K562 (cell line): ENCODE measurements at regions not wholly inside any gene's neighbourhood (a gene's known extent, or its start where the extent isn't known, plus 50 kb on each side); places are given as distances from the start of the nearest gene placed in this dataset.

Experiments used
- CBFB ChIP-seq: sonication (generic); formaldehyde crosslinking; IDR thresholded peaks from 2 replicates; pipeline ENCODE4 v1.4.0; 2020; ENCODE audit warnings: mild to moderate bottlenecking, missing genetic modification reagents
- CREB1 ChIP-seq, 2 experiments: sonication (generic) in 1 of 2; formaldehyde crosslinking in 1 of 2; IDR thresholded peaks; 2 replicates each; pipeline versions ENCODE4 v1.6.1 to v1.8.0; 2012 to 2022; ENCODE audit warnings: inconsistent platforms in 1 of 2, mild to moderate bottlenecking in 1 of 2, missing genetic modification reagents in 1 of 2, moderate library complexity in 1 of 2
- EP300 ChIP-seq: IDR thresholded peaks from 2 replicates; pipeline ENCODE4 v1.6.1; 2012; ENCODE audit warnings: low read length, improper control_type of control experiment
- IFI16 ChIP-seq: fragments of 250-450 bp; sonication (Bioruptor Pico); IDR thresholded peaks from 2 replicates; pipeline ENCODE4 v2.1.2; 2022; ENCODE audit warnings: mild to moderate bottlenecking, inconsistent platforms
- PHF8 ChIP-seq: fragments of 200-600 bp; sonication (generic); IDR thresholded peaks from 2 replicates; pipeline ENCODE4 v1.6.1; 2012; ENCODE audit warnings: mixed run types, mild to moderate bottlenecking, inconsistent platforms, low read length, moderate library complexity, borderline replicate concordance
- POLR2AphosphoS5 ChIP-seq: IDR thresholded peaks from 2 replicates; pipeline ENCODE4 v1.6.1; 2011; ENCODE audit warnings: mild to moderate bottlenecking, low read depth, low read length, moderate library complexity; ENCODE audit not compliant: control insufficient read depth, insufficient read depth
- SIN3A ChIP-seq, 2 experiments: fragments of 150-350 bp in 1 of 2; IDR thresholded peaks; 2 replicates each; pipeline ENCODE4 v1.6.1; 2011 to 2016; ENCODE audit warnings: borderline replicate concordance in 2 of 2, low read depth in 2 of 2, low read length in 2 of 2, mild to moderate bottlenecking in 2 of 2, moderate library complexity in 2 of 2; ENCODE audit not compliant: control insufficient read depth in 1 of 2
- TEAD4 ChIP-seq, 2 experiments: sonication (generic) in 1 of 2; formaldehyde crosslinking in 1 of 2; IDR thresholded peaks; 2 replicates each; pipeline versions ENCODE4 v1.6.1 to v1.8.0; 2012 to 2022; ENCODE audit warnings: borderline replicate concordance in 1 of 2, inconsistent platforms in 1 of 2, low read length in 1 of 2, mild to moderate bottlenecking in 1 of 2, missing genetic modification reagents in 1 of 2
- ZNF384 ChIP-seq: IDR thresholded peaks from 2 replicates; pipeline ENCODE4 v1.6.1; 2012; ENCODE audit warnings: low read depth, low read length, improper control_type of control experiment
- TF ChIP-seq, protein P1 (sequence below), 3 experiments: IDR thresholded peaks in 2 of 3; conservative IDR thresholded peaks in 1 of 3; 2 replicates each; pipeline ENCODE4 v1.5.1; 2011 to 2012; ENCODE audit warnings: low read length in 3 of 3, mild to moderate bottlenecking in 3 of 3, control low read depth in 2 of 3, improper control_type of control experiment in 1 of 3, inconsistent platforms in 1 of 3, low read depth in 1 of 3, mixed read lengths in 1 of 3, moderate library complexity in 1 of 3; ENCODE audit not compliant: insufficient read depth in 2 of 3
- TF ChIP-seq, protein P2 (sequence below): sonication (generic); formaldehyde crosslinking; IDR thresholded peaks from 2 replicates; pipeline ENCODE4 v1.8.0; 2022; ENCODE audit warnings: mild to moderate bottlenecking, missing genetic modification reagents
- TF ChIP-seq, protein P3 (sequence below): IDR thresholded peaks from 3 replicates; pipeline ENCODE4 v1.6.1; 2011; ENCODE audit warnings: borderline replicate concordance, mild to moderate bottlenecking; ENCODE audit not compliant: insufficient read length, insufficient read depth
- TF ChIP-seq, protein P4 (sequence below): sonication (generic); formaldehyde crosslinking; IDR thresholded peaks from 2 replicates; pipeline ENCODE4 v1.8.0; 2023; ENCODE audit warnings: mild to moderate bottlenecking, missing genetic modification reagents

DNA sequence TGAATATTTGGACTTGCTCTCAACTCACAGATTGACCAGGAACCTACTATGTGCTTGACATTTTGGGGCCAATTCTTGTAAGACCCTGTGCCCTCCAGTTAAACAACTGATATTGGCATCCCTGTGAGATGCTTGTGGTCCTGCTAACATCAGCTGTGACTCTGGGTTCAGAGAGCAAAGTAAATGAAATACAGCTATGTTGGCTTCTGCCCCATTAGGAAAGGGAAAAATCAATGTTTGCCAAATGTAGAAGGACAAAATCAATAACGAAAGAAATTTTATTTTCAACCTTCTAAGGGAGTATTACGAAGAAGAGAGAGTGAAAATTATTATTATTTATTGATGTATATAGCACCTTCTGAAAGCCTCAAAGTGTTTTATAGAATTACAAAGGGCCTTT is 266.9 kb upstream of the ARID1B start:
- no peak for TF ChIP-seq POLR2AphosphoS5
- TF ChIP-seq SIN3A (IDR thresholded peaks at IDR 0.05; ENCODE audit: borderline replicate concordance in 2 of 2, control insufficient read depth in 1 of 2, low read depth in 2 of 2, low read length in 2 of 2) = no peak
- TF ChIP-seq, protein P1, sequence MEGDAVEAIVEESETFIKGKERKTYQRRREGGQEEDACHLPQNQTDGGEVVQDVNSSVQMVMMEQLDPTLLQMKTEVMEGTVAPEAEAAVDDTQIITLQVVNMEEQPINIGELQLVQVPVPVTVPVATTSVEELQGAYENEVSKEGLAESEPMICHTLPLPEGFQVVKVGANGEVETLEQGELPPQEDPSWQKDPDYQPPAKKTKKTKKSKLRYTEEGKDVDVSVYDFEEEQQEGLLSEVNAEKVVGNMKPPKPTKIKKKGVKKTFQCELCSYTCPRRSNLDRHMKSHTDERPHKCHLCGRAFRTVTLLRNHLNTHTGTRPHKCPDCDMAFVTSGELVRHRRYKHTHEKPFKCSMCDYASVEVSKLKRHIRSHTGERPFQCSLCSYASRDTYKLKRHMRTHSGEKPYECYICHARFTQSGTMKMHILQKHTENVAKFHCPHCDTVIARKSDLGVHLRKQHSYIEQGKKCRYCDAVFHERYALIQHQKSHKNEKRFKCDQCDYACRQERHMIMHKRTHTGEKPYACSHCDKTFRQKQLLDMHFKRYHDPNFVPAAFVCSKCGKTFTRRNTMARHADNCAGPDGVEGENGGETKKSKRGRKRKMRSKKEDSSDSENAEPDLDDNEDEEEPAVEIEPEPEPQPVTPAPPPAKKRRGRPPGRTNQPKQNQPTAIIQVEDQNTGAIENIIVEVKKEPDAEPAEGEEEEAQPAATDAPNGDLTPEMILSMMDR (IDR thresholded peaks at IDR 0.05 in 2 of 3, conservative IDR thresholded peaks at IDR 0.05 in 1 of 3; ENCODE audit: insufficient read depth in 2 of 3, low read depth in 1 of 3, low read length in 3 of 3) = no peak
- no peak for TF ChIP-seq CBFB (CRISPR knock-in tag)
- TF ChIP-seq, protein P2, sequence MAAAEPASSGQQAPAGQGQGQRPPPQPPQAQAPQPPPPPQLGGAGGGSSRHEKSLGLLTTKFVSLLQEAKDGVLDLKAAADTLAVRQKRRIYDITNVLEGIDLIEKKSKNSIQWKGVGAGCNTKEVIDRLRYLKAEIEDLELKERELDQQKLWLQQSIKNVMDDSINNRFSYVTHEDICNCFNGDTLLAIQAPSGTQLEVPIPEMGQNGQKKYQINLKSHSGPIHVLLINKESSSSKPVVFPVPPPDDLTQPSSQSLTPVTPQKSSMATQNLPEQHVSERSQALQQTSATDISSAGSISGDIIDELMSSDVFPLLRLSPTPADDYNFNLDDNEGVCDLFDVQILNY (CRISPR knock-in tag) = no peak
- TF ChIP-seq, protein P3, sequence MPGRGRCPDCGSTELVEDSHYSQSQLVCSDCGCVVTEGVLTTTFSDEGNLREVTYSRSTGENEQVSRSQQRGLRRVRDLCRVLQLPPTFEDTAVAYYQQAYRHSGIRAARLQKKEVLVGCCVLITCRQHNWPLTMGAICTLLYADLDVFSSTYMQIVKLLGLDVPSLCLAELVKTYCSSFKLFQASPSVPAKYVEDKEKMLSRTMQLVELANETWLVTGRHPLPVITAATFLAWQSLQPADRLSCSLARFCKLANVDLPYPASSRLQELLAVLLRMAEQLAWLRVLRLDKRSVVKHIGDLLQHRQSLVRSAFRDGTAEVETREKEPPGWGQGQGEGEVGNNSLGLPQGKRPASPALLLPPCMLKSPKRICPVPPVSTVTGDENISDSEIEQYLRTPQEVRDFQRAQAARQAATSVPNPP = no peak
- TF ChIP-seq CREB1 (IDR thresholded peaks at IDR 0.05) = no peak
- no peak for TF ChIP-seq CREB1 (CRISPR knock-in tag; IDR thresholded peaks at IDR 0.05)
- TF ChIP-seq IFI16 (CRISPR knock-in tag) = no peak
- no peak for TF ChIP-seq ZNF384
- TF ChIP-seq TEAD4 (IDR thresholded peaks at IDR 0.05; ENCODE audit: low read length) = no peak
- no peak for TF ChIP-seq TEAD4 (CRISPR knock-in tag; IDR thresholded peaks at IDR 0.05; ENCODE audit: borderline replicate concordance)
- no peak for TF ChIP-seq EP300
- TF ChIP-seq PHF8 = no peak
- TF ChIP-seq, protein P4, sequence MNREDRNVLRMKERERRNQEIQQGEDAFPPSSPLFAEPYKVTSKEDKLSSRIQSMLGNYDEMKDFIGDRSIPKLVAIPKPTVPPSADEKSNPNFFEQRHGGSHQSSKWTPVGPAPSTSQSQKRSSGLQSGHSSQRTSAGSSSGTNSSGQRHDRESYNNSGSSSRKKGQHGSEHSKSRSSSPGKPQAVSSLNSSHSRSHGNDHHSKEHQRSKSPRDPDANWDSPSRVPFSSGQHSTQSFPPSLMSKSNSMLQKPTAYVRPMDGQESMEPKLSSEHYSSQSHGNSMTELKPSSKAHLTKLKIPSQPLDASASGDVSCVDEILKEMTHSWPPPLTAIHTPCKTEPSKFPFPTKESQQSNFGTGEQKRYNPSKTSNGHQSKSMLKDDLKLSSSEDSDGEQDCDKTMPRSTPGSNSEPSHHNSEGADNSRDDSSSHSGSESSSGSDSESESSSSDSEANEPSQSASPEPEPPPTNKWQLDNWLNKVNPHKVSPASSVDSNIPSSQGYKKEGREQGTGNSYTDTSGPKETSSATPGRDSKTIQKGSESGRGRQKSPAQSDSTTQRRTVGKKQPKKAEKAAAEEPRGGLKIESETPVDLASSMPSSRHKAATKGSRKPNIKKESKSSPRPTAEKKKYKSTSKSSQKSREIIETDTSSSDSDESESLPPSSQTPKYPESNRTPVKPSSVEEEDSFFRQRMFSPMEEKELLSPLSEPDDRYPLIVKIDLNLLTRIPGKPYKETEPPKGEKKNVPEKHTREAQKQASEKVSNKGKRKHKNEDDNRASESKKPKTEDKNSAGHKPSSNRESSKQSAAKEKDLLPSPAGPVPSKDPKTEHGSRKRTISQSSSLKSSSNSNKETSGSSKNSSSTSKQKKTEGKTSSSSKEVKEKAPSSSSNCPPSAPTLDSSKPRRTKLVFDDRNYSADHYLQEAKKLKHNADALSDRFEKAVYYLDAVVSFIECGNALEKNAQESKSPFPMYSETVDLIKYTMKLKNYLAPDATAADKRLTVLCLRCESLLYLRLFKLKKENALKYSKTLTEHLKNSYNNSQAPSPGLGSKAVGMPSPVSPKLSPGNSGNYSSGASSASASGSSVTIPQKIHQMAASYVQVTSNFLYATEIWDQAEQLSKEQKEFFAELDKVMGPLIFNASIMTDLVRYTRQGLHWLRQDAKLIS (CRISPR knock-in tag) = no peak
